ENCODE measurements at regions not wholly inside any gene's neighbourhood (a gene's known extent, or its start where the extent isn't known, plus 50 kb on each side); places are given as distances from the start of the nearest gene placed in this dataset.
A peak's percentile ranks its signal among the peaks of the same experiment; 100 is the strongest.
"Not testable (repeated sequence)": the region's sequence is repeated elsewhere in the genome, so short reads cannot be mapped to it uniquely, and the experiment has no call there.

DNA sequence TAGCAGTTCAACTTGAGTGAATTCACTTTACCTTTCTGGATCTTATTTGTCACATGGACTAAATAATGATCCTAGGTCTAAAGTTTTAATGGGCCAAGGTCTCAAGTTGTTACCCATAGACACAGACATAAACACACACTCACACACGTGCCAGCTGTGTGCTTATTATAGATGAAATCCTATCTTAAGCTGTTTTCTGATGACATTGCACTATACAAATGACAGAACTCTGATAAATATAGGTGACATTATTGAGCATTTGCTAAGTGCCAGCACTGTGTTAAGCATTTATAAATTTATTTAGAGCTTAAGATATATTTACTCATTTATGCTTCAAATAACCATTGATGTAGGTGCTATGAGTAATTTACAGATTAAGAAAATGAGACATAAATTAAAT, 474.4 kb upstream of the NR5A2 start:
- FAIRE-seq, result no peak

GRCh38 chr1:199561334-199561733, 466.2 kb upstream of the NR5A2 start:
- no peak for FAIRE-seq

DNA sequence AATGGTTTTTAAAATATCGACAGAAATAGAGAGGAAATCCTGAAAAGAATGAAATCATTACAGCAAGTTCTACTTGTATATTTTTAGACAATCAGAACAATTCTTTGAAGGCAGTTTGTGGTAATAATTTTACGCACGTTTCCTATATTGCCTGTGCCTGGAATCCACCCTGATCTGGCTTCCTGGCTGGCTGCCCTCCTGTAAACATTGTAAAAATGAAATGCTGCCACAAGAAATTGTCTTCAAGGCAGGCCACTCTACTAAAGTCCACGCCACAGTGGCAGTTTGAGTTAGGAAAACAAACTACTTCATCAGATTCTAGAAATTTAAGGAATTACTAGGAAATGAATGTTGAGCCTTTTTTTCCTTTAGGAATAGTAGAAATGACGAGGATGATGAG, 454.5 kb upstream of the NR5A2 start:
- no peak for FAIRE-seq

GRCh38 chr1:199574950-199575349, 452.6 kb upstream of the NR5A2 start:
- no peak for FAIRE-seq

- FAIRE-seq, result no peak
Measured at GRCh38 chr1:199580300-199580699, 447.2 kb upstream of the NR5A2 start.

GRCh38 chr1:199585392-199585791, 442.1 kb upstream of the NR5A2 start:
- FAIRE-seq, result no peak

- no peak for FAIRE-seq
Measured at GRCh38 chr1:199590708-199591107, 436.8 kb upstream of the NR5A2 start.

- FAIRE-seq, result no peak
Measured at GRCh38 chr1:199591468-199591867, 436.0 kb upstream of the NR5A2 start.

GRCh38 chr1:199593475-199593874, 434.0 kb upstream of the NR5A2 start:
- no peak for FAIRE-seq

- FAIRE-seq, result not testable (repeated sequence)
Measured at GRCh38 chr1:199596448-199596847, 431.1 kb upstream of the NR5A2 start.

DNA sequence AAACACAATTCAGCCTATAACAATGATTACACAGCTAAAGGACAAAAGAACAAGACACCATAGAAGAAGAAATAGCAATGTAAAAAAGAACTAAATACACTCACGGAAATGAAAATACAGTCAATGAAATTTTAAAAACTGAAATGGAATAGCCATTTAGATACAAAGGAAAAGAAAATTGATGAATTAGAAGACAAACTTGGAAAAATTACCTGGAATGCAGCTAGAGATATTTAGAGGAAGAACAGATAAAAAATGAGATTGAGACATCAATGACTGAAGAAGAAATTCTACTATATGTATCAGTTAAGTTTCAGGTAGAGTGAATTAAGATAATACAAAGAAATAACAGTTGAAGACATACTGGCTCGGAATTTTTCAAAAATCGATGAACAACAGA, 430.4 kb upstream of the NR5A2 start:
- FAIRE-seq, result peak; percentile 20

GRCh38 chr1:199608414-199608813, 419.1 kb upstream of the NR5A2 start:
- FAIRE-seq, result no peak

DNA sequence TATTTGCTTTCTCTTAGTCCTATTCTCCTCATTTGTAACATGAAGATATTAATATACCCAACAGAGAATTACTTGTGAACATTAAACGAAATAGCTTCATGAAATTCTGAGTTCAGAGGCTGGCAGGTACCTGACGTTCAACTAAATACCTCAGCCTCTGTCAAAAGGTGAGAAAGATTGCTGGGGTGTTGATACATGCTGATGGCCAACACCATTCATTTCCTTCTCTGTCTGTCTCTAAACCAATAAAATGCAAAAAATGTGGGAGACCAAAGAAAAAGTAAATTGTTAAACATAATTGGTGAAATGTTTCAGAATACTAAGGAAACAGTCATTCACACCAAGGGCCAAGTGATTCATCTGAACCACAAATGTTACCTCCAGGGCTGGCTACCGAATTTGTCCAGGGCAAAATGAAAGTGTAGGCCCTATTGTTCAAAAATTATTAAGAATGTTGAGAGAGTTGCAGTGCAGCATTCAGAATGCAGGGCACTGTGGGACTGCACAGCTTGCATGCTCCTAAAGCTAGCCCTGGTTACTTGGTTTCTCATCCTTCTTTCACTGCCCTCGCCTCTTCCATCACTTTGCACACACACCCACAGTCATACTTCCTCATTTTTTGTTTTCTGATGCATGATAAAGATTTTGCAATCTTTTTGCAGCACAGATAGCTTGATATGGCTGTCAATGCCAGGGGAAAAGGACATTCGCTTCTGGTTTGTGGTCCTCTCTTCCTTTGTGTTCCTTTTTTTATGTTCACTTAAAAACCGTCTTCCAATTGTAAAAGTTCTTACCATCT, 414.3 kb upstream of the NR5A2 start:
- FAIRE-seq, result no peak

DNA sequence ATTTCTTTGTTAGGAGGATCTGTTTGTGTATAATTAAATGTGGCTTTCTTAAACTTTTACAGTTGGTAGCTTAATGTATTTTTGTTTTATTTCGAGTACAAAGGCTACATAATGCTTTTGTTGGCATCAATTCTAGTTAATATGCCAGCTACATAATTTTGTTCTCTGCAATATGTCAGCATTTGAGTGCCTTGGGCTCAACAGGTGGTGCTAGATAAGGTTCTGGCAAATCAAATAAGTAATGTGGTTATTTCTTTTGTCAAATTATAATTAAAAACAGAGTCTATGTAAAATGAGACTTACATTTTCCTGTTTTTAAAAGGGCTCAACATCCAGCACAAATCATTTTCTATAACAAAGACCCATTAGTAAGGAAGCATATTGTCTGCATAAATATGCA, 410.6 kb upstream of the NR5A2 start:
- FAIRE-seq, result no peak

- no peak for FAIRE-seq
Measured at GRCh38 chr1:199619223-199619622, 408.3 kb upstream of the NR5A2 start.

DNA sequence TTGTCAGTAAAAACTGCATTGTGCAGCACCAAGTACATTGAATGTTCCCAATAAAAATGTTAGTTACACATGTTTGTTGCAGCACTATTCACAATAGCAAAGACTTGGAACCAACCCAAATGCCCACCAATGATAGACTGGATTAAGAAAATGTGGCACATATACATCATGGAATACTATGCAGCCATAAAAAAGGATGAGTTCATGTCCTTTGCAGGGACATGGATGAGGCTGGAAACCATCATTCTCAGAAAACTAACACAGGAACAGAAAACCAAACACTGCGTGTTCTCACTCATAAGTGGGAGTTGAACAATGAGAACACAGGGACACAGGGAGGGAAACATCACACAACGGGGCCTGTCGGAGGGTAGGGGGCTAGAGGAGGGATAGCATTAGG, 401.3 kb upstream of the NR5A2 start:
- not testable (repeated sequence) for FAIRE-seq

GRCh38 chr1:199629624-199630023, 397.9 kb upstream of the NR5A2 start:
- FAIRE-seq, result no peak

GRCh38 chr1:199639453-199639852, 388.1 kb upstream of the NR5A2 start:
- FAIRE-seq, result no peak

GRCh38 chr1:199641531-199641930, 386.0 kb upstream of the NR5A2 start:
- no peak for FAIRE-seq

- no peak for FAIRE-seq
Measured at GRCh38 chr1:199644912-199645311, 382.6 kb upstream of the NR5A2 start.

DNA sequence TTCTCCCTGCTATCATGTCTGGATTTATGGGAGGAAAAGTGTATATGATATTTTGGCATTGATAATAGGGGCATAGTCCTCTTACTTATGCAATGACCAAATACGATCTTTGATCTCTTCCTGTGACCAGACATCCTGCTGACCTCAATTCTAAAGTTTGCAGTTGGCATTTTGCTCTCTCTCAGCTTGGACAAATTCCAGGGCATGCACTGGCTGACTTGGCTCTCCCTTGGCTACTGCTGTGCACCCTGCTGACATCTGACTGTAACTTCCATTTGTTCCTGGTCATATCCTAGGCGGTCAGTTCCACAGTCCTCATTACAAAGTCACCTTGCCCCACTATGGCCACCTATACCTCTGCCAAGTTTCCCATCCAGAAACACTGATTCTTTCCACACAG, 380.7 kb upstream of the NR5A2 start:
- FAIRE-seq, result no peak

DNA sequence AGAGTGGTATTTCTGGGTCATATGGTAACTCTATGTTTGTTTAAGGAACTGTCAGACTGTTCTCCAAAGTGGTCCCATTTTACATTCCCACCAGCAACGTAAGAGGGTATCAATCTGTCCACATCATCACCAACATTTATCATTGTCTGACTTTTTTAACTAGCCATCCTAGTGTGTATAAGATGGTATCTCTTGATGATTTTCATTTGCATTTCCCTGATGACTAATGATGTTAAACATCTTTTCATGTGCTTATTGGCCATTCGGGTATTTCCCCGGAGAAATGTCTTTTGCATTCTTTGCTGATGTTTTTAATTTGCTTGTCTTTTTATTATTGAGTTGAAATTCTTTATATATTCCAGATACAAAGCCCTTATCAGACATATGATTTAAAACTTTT, 370.1 kb upstream of the NR5A2 start:
- FAIRE-seq, result no peak

DNA sequence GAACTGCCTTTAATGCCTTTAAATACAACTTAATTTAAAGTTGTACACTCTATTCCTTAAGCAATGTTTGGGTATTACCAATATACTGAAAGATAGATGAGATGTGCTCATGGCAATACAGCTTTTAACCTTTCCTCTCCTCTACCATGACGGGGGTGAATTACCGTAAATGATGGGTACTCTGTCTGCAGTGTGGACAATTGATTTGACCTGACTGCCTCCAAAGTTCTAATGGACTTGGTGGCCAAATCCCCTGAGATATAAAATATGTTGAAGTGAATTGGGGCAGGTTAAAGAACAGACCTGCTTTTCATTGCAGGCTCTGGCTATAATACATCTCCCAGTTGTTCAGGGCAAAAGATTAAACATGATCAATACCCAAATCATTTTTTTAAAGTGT, 367.4 kb upstream of the NR5A2 start:
- no peak for FAIRE-seq

DNA sequence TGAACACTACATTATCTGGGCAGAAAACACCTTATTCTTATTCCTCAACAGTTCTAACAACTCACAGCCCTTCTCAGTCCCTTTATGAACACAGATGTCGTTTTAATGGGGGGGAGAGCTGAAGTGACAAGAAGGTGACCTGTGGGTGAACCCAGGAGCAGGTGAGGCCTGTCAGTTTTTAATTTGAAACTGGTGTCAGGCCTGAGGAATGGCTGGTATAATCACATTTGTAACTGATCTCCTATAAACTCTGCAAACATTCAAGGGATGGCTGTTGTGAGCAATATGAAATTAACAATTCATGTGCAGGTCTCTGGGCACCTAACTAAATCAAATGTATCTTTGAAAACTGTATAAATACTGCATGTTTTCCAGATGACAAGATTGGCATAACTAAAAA, 362.1 kb upstream of the NR5A2 start:
- no peak for FAIRE-seq

- FAIRE-seq, result no peak
Measured at GRCh38 chr1:199667089-199667488, 360.4 kb upstream of the NR5A2 start.
